ENCODE measurements at regions not wholly inside any gene's neighbourhood (a gene's known extent, or its start where the extent isn't known, plus 50 kb on each side); places are given as distances from the start of the nearest gene placed in this dataset.

- no peaks in the 10 kb centered on the region for H3K36me3 ChIP-seq (ENCODE audit: insufficient read depth, low read length)
- no peak overlapping the region for H3K4me2 ChIP-seq (ENCODE audit: insufficient read depth, low read length)
- no peak overlapping the region for H3K4me3 ChIP-seq (ENCODE audit: insufficient read depth, low read length)
- H4K20me1 ChIP-seq (ENCODE audit: insufficient read depth, low read length): no peaks in the 10 kb centered on the region
- no peaks in the 10 kb centered on the region for H3K9me3 ChIP-seq (ENCODE audit: low read depth, low read length)
- H3K27ac ChIP-seq (ENCODE audit: low read depth, low read length): no peak overlapping the region
- no peaks in the 10 kb centered on the region for H3K79me2 ChIP-seq (ENCODE audit: insufficient read depth, low read length)
- H3K4me1 ChIP-seq (ENCODE audit: insufficient read depth, low read length): no peaks in the 10 kb centered on the region
- no peak for TF ChIP-seq CTCF (IDR thresholded peaks at IDR 0.05; ENCODE audit: extremely low read depth, low read depth, low read length)
- H2AFZ ChIP-seq (ENCODE audit: low read length): peak overlapping the region; percentile 17
- DNase-seq (ENCODE audit: insufficient read length, low spot score, missing footprints): no peak
- no peaks in the 10 kb centered on the region for H3K27me3 ChIP-seq (ENCODE audit: insufficient read depth, low read length)
These were observed 593.1 kb upstream of the GJE1 start for GRCh38 chr6:141539617-141540016.

- DNase-seq (ENCODE audit: insufficient read length, low spot score, missing footprints): no peak
- Histone ChIP-seq H3K36me3 (ENCODE audit: insufficient read depth, low read length) (no peaks in the 10 kb centered on the region), H3K4me2 (ENCODE audit: insufficient read depth, low read length) (no peak overlapping the region), H3K4me1 (ENCODE audit: insufficient read depth, low read length) (no peaks in the 10 kb centered on the region), H3K4me3 (ENCODE audit: insufficient read depth, low read length) (no peak overlapping the region), H2AFZ (ENCODE audit: low read length) (no peak overlapping the region), H3K27ac (ENCODE audit: low read depth, low read length) (no peak overlapping the region), H3K79me2 (ENCODE audit: insufficient read depth, low read length) (no peaks in the 10 kb centered on the region), H4K20me1 (ENCODE audit: insufficient read depth, low read length) (no peaks in the 10 kb centered on the region), H3K9me3 (ENCODE audit: low read depth, low read length) (peaks cover 8% of the 10 kb centered on the region), H3K27me3 (ENCODE audit: insufficient read depth, low read length) (no peaks in the 10 kb centered on the region)
- no peak for TF ChIP-seq CTCF (IDR thresholded peaks at IDR 0.05; ENCODE audit: extremely low read depth, low read depth, low read length)
These were observed 600.5 kb upstream of the GJE1 start for GRCh38 chr6:141532211-141532610.

GRCh38 chr6:141531040-141531439 lies 601.7 kb upstream of the GJE1 start:
- no peaks in the 10 kb centered on the region for H3K27me3 ChIP-seq (ENCODE audit: insufficient read depth, low read length)
- no peak for DNase-seq (ENCODE audit: insufficient read length, low spot score, missing footprints)
- no peaks in the 10 kb centered on the region for H3K4me1 ChIP-seq (ENCODE audit: insufficient read depth, low read length)
- H3K79me2 ChIP-seq (ENCODE audit: insufficient read depth, low read length): no peaks in the 10 kb centered on the region
- peaks cover 8% of the 10 kb centered on the region for H3K9me3 ChIP-seq (ENCODE audit: low read depth, low read length)
- H4K20me1 ChIP-seq (ENCODE audit: insufficient read depth, low read length): no peaks in the 10 kb centered on the region
- no peak overlapping the region for H3K4me2 ChIP-seq (ENCODE audit: insufficient read depth, low read length)
- no peak overlapping the region for H3K4me3 ChIP-seq (ENCODE audit: insufficient read depth, low read length)
- no peak overlapping the region for H2AFZ ChIP-seq (ENCODE audit: low read length)
- no peak for TF ChIP-seq CTCF (IDR thresholded peaks at IDR 0.05; ENCODE audit: extremely low read depth, low read depth, low read length)
- no peaks in the 10 kb centered on the region for H3K36me3 ChIP-seq (ENCODE audit: insufficient read depth, low read length)
- no peak overlapping the region for H3K27ac ChIP-seq (ENCODE audit: low read depth, low read length)

- Histone ChIP-seq H3K27me3 (ENCODE audit: insufficient read depth, low read length) (no peaks in the 10 kb centered on the region), H3K9me3 (ENCODE audit: low read depth, low read length) (peaks cover 8% of the 10 kb centered on the region), H2AFZ (ENCODE audit: low read length) (no peak overlapping the region), H3K36me3 (ENCODE audit: insufficient read depth, low read length) (no peaks in the 10 kb centered on the region), H3K4me2 (ENCODE audit: insufficient read depth, low read length) (no peak overlapping the region), H3K79me2 (ENCODE audit: insufficient read depth, low read length) (no peaks in the 10 kb centered on the region), H4K20me1 (ENCODE audit: insufficient read depth, low read length) (no peaks in the 10 kb centered on the region), H3K27ac (ENCODE audit: low read depth, low read length) (no peak overlapping the region), H3K4me3 (ENCODE audit: insufficient read depth, low read length) (no peak overlapping the region), H3K4me1 (ENCODE audit: insufficient read depth, low read length) (no peaks in the 10 kb centered on the region)
- no peak for TF ChIP-seq CTCF (IDR thresholded peaks at IDR 0.05; ENCODE audit: extremely low read depth, low read depth, low read length)
- no peak for DNase-seq (ENCODE audit: insufficient read length, low spot score, missing footprints)
These were observed 604.1 kb upstream of the GJE1 start for GRCh38 chr6:141528596-141528995.
